ENCODE measurements at regions not wholly inside any gene's neighbourhood (a gene's known extent, or its start where the extent isn't known, plus 50 kb on each side); places are given as distances from the start of the nearest gene placed in this dataset.

GRCh38 chr2:67503066-67503795 is 106.1 kb downstream of the ETAA1 start:
- no peak for DNase-seq
- no peaks in the 10 kb centered on the region for H3K36me3 ChIP-seq
- peaks cover 75% of the 10 kb centered on the region for H3K27me3 ChIP-seq (ENCODE audit: insufficient read depth, low read depth, severe bottlenecking)
- no peak overlapping the region for H3K4me3 ChIP-seq (ENCODE audit: low read depth, low read length)
- no peak for TF ChIP-seq CTCF (IDR thresholded peaks at IDR 0.05; ENCODE audit: low read depth, low read length)
- H3K27ac ChIP-seq: no peak overlapping the region
- H3K9me3 ChIP-seq (ENCODE audit: severe bottlenecking): no peaks in the 10 kb centered on the region

- no peaks in the 10 kb centered on the region for H3K36me3 ChIP-seq
- H3K4me3 ChIP-seq (ENCODE audit: low read depth, low read length): no peak overlapping the region
- TF ChIP-seq CTCF (IDR thresholded peaks at IDR 0.05; ENCODE audit: low read depth, low read length): no peak
- H3K27ac ChIP-seq: no peak overlapping the region
- DNase-seq: no peak
- no peaks in the 10 kb centered on the region for H3K9me3 ChIP-seq (ENCODE audit: severe bottlenecking)
- H3K27me3 ChIP-seq (ENCODE audit: insufficient read depth, low read depth, severe bottlenecking): peaks cover 67% of the 10 kb centered on the region
Observed at GRCh38 chr2:67510745-67511144, 113.6 kb downstream of the ETAA1 start.

- no peak for TF ChIP-seq CTCF (IDR thresholded peaks at IDR 0.05; ENCODE audit: low read depth, low read length)
- DNase-seq: no peak
- Histone ChIP-seq H3K36me3 (no peaks in the 10 kb centered on the region), H3K9me3 (ENCODE audit: severe bottlenecking) (no peaks in the 10 kb centered on the region), H3K27me3 (ENCODE audit: insufficient read depth, low read depth, severe bottlenecking) (peaks cover 77% of the 10 kb centered on the region), H3K27ac (no peak overlapping the region), H3K4me3 (ENCODE audit: low read depth, low read length) (no peak overlapping the region)
Observed at GRCh38 chr2:67514515-67514914, 117.4 kb downstream of the ETAA1 start.

- H3K27ac ChIP-seq: no peak overlapping the region
- no peaks in the 10 kb centered on the region for H3K9me3 ChIP-seq (ENCODE audit: severe bottlenecking)
- H3K4me3 ChIP-seq (ENCODE audit: low read depth, low read length): no peak overlapping the region
- H3K27me3 ChIP-seq (ENCODE audit: insufficient read depth, low read depth, severe bottlenecking): peaks cover 79% of the 10 kb centered on the region
- TF ChIP-seq CTCF (IDR thresholded peaks at IDR 0.05; ENCODE audit: low read depth, low read length): no peak
- DNase-seq: no peak
- H3K36me3 ChIP-seq: no peaks in the 10 kb centered on the region
Observed at GRCh38 chr2:67515056-67515455, 117.9 kb downstream of the ETAA1 start.

- no peak for TF ChIP-seq CTCF (IDR thresholded peaks at IDR 0.05; ENCODE audit: low read depth, low read length)
- H3K27me3 ChIP-seq (ENCODE audit: insufficient read depth, low read depth, severe bottlenecking): peaks cover 84% of the 10 kb centered on the region
- H3K4me3 ChIP-seq (ENCODE audit: low read depth, low read length): no peak overlapping the region
- H3K9me3 ChIP-seq (ENCODE audit: severe bottlenecking): no peaks in the 10 kb centered on the region
- H3K36me3 ChIP-seq: no peaks in the 10 kb centered on the region
- no peak for DNase-seq
- H3K27ac ChIP-seq: no peak overlapping the region
Observed at GRCh38 chr2:67515538-67515937, 118.4 kb downstream of the ETAA1 start.

- Histone ChIP-seq H3K9me3 (ENCODE audit: severe bottlenecking) (no peaks in the 10 kb centered on the region), H3K4me3 (ENCODE audit: low read depth, low read length) (no peak overlapping the region), H3K27me3 (ENCODE audit: insufficient read depth, low read depth, severe bottlenecking) (peaks cover 90% of the 10 kb centered on the region), H3K36me3 (no peaks in the 10 kb centered on the region), H3K27ac (no peak overlapping the region)
- TF ChIP-seq CTCF (IDR thresholded peaks at IDR 0.05; ENCODE audit: low read depth, low read length): no peak
- DNase-seq: no peak
Observed at GRCh38 chr2:67516362-67516761, 119.2 kb downstream of the ETAA1 start.
